Neural cell (in vitro differentiated cells): ENCODE measurements at regions not wholly inside any gene's neighbourhood (a gene's known extent, or its start where the extent isn't known, plus 50 kb on each side); places are given as distances from the start of the nearest gene placed in this dataset.

Experiments
- EP300 ChIP-seq: fragments of 450-650 bp; conservative IDR thresholded peaks from 2 replicates; pipeline ENCODE4 v1.6.1; 2014; ENCODE audit warnings: antibody characterized with exemption, mild to moderate bottlenecking, moderate library complexity; ENCODE audit not compliant: poor library complexity, severe bottlenecking
- EZH2 ChIP-seq: fragments of 200-600, 300-800 bp; shearing (Covaris generic), sonication (generic); IDR thresholded peaks from 2 replicates; pipeline ENCODE4 v1.6.1; 2014; ENCODE audit warnings: antibody characterized with exemption, low read length, borderline replicate concordance, mild to moderate bottlenecking; ENCODE audit not compliant: insufficient read depth, poor library complexity, severe bottlenecking
- MXI1 ChIP-seq: fragments of 450-650 bp; conservative IDR thresholded peaks from 2 replicates; pipeline ENCODE4 v1.6.1; 2014; ENCODE audit warnings: antibody characterized with exemption, mild to moderate bottlenecking; ENCODE audit not compliant: poor library complexity, severe bottlenecking
- RAD21 ChIP-seq: fragments of 450-650 bp; conservative IDR thresholded peaks from 2 replicates; pipeline ENCODE4 v1.6.1; 2014; ENCODE audit warnings: antibody characterized with exemption, mild to moderate bottlenecking, moderate library complexity
- SMC3 ChIP-seq: fragments of 450-650 bp; conservative IDR thresholded peaks from 2 replicates; pipeline ENCODE4 v1.6.1; 2014; ENCODE audit warnings: antibody characterized with exemption, mild to moderate bottlenecking, moderate library complexity; ENCODE audit not compliant: poor library complexity
- TAF1 ChIP-seq: IDR thresholded peaks from 2 replicates; pipeline ENCODE4 v1.6.1; 2012; ENCODE audit warnings: low read depth
- TF ChIP-seq, protein P1 (sequence below): fragments of 450-650 bp; IDR thresholded peaks from 2 replicates; pipeline ENCODE4 v1.5.1; 2014; ENCODE audit warnings: antibody characterized with exemption, mild to moderate bottlenecking, moderate library complexity; ENCODE audit not compliant: poor library complexity, severe bottlenecking
- TF ChIP-seq, protein P2 (sequence below): IDR thresholded peaks from 2 replicates; pipeline ENCODE4 v1.6.1; 2012; ENCODE audit warnings: borderline replicate concordance

DNA sequence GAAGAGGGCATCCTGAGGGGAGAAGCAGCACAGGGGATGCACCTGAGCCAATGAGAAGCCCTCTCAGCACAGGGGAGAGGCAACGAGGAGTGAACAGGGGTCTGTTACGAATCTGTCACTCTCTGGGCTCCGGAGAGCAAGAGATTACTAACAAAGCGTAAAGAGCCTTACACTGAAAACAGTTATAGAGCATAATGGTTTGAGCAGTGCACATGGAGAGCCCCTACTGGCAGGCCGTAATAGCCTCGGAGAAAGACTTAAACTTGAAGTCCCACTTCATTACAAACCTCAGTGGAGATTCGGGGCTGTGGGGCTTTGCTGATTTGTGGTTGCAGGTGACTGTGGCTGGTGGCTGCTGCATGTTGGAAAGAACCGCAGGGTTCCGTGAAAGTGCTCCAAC is 271.5 kb upstream of the TMC3 start:
- TF ChIP-seq RAD21 = no peak
- TF ChIP-seq EZH2 = no peak
- no peak for TF ChIP-seq TAF1
- TF ChIP-seq, protein P1, sequence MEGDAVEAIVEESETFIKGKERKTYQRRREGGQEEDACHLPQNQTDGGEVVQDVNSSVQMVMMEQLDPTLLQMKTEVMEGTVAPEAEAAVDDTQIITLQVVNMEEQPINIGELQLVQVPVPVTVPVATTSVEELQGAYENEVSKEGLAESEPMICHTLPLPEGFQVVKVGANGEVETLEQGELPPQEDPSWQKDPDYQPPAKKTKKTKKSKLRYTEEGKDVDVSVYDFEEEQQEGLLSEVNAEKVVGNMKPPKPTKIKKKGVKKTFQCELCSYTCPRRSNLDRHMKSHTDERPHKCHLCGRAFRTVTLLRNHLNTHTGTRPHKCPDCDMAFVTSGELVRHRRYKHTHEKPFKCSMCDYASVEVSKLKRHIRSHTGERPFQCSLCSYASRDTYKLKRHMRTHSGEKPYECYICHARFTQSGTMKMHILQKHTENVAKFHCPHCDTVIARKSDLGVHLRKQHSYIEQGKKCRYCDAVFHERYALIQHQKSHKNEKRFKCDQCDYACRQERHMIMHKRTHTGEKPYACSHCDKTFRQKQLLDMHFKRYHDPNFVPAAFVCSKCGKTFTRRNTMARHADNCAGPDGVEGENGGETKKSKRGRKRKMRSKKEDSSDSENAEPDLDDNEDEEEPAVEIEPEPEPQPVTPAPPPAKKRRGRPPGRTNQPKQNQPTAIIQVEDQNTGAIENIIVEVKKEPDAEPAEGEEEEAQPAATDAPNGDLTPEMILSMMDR = no peak
- no peak for TF ChIP-seq EP300
- TF ChIP-seq MXI1 = no peak
- TF ChIP-seq, protein P2, sequence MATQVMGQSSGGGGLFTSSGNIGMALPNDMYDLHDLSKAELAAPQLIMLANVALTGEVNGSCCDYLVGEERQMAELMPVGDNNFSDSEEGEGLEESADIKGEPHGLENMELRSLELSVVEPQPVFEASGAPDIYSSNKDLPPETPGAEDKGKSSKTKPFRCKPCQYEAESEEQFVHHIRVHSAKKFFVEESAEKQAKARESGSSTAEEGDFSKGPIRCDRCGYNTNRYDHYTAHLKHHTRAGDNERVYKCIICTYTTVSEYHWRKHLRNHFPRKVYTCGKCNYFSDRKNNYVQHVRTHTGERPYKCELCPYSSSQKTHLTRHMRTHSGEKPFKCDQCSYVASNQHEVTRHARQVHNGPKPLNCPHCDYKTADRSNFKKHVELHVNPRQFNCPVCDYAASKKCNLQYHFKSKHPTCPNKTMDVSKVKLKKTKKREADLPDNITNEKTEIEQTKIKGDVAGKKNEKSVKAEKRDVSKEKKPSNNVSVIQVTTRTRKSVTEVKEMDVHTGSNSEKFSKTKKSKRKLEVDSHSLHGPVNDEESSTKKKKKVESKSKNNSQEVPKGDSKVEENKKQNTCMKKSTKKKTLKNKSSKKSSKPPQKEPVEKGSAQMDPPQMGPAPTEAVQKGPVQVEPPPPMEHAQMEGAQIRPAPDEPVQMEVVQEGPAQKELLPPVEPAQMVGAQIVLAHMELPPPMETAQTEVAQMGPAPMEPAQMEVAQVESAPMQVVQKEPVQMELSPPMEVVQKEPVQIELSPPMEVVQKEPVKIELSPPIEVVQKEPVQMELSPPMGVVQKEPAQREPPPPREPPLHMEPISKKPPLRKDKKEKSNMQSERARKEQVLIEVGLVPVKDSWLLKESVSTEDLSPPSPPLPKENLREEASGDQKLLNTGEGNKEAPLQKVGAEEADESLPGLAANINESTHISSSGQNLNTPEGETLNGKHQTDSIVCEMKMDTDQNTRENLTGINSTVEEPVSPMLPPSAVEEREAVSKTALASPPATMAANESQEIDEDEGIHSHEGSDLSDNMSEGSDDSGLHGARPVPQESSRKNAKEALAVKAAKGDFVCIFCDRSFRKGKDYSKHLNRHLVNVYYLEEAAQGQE = no peak
- TF ChIP-seq SMC3 = no peak
